CD4-positive, alpha-beta T cell treated with Interferon alpha-2 for 1 hour (primary cell): ENCODE measurements at regions not wholly inside any gene's neighbourhood (a gene's known extent, or its start where the extent isn't known, plus 50 kb on each side); places are given as distances from the start of the nearest gene placed in this dataset.
"Not testable (repeated sequence)": the region's sequence is repeated elsewhere in the genome, so short reads cannot be mapped to it uniquely, and the experiment has no call there.

Experiments
- DNase-seq, 2 donors: peaks; one replicate each; pipeline ENCODE4 v3.0.0-alpha.2; 2020 to 2022

- DNase-seq, result no peak
Measured at GRCh38 chr13:76829572-76830327, 56.5 kb downstream of the KCTD12 start.

GRCh38 chr13:76828316-76828741, 57.9 kb downstream of the KCTD12 start:
- no peak for DNase-seq

GRCh38 chr13:76826527-76826926, 59.7 kb downstream of the KCTD12 start:
- no peak for DNase-seq

- no peak for DNase-seq
Measured at GRCh38 chr13:76825430-76825829, 60.8 kb downstream of the KCTD12 start.

- DNase-seq, result no peak
Measured at GRCh38 chr13:76823969-76824368, 62.2 kb downstream of the KCTD12 start.

DNA sequence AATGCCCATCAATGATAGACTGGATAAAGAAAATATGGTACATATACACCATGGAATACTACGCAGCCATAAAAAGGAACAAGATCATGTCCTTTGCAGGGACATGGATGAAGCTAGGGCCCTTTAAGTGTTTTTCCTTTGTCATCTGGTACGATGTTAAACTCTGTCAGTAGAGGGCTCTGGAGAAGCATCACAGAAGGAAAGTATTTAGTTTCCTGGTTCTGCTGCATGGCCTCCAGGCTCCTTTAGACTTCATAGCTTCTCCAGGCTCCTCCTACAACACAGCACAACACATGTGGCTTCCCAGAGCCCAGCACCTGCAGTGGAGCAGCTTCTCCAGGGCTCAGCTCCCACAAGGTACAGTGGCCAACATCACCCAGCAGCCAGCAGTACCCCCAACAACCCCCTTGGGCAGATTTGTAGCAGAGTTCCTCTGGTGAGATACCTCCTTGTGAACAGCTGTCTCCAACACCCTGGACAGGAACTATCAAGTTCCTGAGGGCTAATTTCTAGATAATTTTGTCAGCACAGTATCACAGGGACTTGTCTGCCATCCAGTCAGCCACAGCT, 63.4 kb downstream of the KCTD12 start:
- peak in 1 of 2 donors; percentile 30 for DNase-seq

DNA sequence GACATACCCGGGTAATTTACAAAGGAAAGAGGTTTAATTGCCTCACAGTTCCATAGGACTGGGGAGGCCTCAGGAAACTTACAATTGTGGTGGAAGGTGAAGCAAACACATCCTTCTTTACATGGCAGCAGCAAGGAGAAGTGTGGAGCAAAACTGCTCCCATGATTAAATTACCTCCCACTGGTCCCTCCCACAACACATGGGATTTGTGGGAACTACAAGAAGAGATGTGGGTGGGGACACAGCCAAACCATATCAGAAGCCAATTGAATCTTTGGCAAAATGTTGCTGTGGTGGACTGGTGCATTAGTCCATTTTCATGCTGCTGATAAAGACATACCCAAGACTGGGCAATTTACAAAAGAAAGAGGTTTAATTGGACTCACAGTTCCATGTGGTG, 65.0 kb downstream of the KCTD12 start:
- not testable (repeated sequence) for DNase-seq

- DNase-seq, result no peak
Measured at GRCh38 chr13:76820759-76821158, 65.4 kb downstream of the KCTD12 start.

DNA sequence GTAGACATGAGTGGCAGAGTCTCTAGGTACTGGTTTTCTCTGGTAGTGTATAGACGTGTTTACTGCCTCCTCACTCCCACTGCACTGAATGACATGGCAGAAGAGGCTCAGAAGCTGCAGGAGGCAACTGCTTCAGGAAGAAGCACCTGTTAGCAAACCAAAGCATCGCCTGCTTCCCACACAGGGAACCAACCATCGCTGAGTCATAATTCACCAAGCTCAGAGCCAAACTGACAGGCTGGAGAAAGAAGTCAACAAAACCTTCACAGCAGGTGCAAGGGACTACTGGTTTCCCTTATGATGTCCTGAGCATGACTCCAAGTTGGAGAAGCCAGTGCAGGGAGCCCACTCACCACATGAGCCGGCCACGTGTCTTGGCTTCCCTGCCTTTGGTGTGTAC, 69.8 kb downstream of the KCTD12 start:
- no peak for DNase-seq

DNA sequence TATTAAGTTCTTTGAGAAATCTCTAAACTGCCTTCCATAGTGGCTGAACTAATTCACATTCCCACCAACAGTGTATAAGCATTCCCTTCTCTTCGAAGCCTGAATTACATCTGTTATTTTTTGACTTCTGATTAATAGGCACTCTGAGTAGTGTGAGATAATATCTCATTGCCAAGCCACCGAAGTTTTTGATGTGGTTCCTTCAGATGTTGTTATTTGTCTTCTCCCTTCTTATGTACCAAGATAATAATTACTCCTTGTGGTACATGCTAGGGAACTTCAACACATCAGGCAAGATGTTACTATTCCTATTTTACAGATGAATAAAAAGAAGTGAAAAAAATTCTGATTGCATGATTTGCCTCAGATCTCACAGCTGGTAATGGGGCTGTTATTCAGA, 70.9 kb downstream of the KCTD12 start:
- DNase-seq, result no peak

DNA sequence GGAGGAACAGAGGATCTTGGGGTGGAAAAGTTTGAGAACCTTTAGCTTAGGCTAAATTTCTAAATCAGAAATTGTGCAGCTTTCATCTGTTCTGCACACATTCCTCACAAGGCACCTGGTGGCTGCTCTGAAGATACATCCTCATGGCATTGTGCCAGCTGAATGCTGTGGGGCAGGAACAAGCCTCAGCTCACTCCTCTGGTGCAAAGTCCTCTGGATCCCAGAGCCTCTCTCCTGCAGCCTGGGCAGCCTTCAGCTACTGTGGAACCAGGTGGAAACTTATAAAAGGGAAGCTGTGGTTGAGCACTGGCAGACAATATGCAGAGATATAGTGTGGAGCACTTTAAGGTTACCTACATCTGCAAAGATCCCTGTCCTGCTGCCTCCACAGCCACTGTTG, 72.3 kb downstream of the KCTD12 start:
- no peak for DNase-seq

DNA sequence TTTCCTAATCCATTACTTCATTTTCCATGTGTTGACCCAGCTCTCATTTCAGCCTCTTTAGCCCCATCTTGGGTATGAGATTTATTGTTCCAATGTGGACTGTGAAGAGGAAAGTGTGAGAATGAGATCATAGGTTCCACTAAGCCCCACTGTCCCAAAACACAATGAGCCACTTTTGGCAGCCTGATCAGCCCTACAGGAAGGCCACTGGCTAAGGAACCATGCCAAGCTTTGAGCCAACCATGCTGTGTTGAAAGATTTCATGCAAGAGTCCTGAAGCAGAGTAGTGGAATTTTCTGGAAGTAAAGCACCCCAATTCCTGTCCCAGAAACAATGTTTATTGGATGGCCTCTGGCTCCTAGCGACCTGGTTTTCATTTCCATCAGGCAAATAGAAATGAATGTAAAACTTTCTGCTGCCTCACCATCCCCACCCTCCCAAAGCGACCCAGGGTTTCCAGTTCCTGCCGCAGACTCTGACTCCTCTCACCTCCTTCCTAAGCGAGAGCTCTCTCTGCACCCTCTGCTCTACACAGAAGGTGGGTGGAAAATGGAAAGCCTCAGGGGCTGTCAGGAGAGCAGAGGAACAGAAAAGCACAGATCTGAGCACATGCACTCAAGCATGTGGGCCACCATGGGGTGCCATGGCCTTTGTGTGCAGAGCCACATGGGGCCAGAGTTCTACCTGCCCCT, 73.1 kb downstream of the KCTD12 start:
- DNase-seq, result no peak

DNA sequence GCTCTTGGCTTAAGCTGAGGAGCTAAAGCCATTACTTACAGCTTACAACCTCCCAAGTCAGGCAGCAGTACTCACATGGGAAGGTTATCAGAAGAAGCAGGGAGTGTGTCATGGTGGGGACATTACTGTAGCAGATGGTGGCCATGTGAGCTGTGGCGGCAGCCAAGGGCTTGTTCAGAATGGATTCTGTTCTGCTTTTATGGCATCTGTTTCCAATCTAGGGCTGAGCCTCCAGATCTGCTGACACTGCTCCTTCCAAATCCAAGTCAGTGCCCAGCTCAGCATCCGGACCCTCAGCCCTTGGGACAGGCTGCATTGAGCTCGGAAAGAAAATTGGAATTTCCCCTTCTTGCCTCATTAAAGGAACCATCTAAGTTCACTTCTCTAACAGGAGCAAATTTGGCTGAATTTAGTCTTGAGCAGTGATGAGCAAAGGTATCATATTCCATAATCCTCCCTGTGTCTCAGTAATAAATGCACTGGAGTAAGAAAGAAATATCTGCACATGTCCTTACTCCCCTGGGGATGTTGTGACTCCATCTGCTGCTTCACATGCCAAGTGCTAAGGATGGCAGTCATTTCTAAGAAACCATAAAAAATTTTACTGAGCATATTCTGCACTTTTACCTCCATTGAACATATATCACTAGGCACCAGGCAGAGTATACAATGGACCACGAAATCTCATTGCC, 73.9 kb downstream of the KCTD12 start:
- no peak for DNase-seq

DNA sequence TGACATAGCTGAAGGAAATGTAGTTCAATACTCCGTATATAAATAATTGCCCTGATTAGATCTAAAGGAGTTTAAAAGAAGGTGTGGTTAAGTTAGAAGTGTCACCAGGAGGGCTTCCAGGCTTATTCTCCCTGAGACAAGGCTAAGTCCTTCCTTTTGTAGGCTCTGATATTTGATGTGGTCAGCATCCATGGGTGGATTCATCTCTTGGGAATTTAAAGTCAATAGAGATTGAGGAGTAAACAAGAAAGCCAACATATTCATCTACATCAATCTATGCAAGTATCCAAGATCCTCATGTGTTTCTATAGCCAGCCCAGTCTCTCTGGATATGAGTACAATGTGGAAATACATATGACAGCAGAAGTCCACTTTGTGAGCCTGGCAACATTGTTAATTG, 76.8 kb downstream of the KCTD12 start:
- no peak for DNase-seq

- DNase-seq, result no peak
Measured at GRCh38 chr13:76808927-76809326, 77.3 kb downstream of the KCTD12 start.

DNA sequence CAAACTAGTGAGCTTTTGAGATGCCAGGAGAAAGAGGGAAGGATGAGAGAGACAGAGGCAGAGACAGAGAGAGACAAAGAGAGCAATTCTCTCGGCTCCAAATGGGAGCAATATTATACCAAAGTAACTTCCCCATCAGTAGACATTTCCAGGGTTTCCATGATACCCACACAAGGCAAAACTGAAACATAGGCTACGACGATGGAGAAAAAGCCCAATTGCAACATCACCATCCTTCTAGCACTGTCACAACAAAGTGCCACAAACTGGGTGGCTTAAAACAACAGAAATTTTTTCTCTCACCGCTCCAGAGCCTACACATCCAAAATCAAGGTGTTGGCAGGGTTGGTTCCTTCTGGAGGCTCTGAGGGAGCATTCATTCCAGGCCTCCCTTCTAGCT, 81.4 kb downstream of the KCTD12 start:
- DNase-seq, result no peak

DNA sequence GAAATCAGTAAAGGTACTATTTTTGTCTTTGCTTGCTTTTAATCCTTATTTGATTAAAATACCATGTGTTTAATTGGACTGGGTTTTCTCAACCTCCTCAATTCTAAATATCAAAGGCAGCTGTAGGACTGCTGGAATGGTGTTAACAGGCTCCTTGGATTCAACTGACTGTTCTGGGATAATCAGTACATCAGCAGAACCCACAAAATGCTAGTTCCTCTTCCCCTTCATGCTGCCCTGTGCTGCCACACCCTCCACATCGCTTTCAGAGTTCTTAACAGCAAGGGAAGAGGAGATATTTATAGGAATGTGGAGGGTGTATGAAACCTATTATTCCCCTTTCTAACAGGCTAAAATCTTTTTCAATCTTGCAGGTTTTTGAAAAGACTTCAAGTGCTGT, 82.4 kb downstream of the KCTD12 start:
- no peak for DNase-seq

- no peak for DNase-seq
Measured at GRCh38 chr13:76800943-76801342, 85.3 kb downstream of the KCTD12 start.

- DNase-seq, result peak in 1 of 2 donors; percentile 8
Measured at GRCh38 chr13:76799696-76800095, 86.5 kb downstream of the KCTD12 start.

- peak in 1 of 2 donors; percentile 43 for DNase-seq
Measured at GRCh38 chr13:76798037-76798436, 88.2 kb downstream of the KCTD12 start.

GRCh38 chr13:76797361-76797760, 88.8 kb downstream of the KCTD12 start:
- no peak for DNase-seq

GRCh38 chr13:76796851-76797250, 89.4 kb downstream of the KCTD12 start:
- DNase-seq, result no peak
